ENCODE measurements at regions not wholly inside any gene's neighbourhood (a gene's known extent, or its start where the extent isn't known, plus 50 kb on each side); places are given as distances from the start of the nearest gene placed in this dataset.

DNA sequence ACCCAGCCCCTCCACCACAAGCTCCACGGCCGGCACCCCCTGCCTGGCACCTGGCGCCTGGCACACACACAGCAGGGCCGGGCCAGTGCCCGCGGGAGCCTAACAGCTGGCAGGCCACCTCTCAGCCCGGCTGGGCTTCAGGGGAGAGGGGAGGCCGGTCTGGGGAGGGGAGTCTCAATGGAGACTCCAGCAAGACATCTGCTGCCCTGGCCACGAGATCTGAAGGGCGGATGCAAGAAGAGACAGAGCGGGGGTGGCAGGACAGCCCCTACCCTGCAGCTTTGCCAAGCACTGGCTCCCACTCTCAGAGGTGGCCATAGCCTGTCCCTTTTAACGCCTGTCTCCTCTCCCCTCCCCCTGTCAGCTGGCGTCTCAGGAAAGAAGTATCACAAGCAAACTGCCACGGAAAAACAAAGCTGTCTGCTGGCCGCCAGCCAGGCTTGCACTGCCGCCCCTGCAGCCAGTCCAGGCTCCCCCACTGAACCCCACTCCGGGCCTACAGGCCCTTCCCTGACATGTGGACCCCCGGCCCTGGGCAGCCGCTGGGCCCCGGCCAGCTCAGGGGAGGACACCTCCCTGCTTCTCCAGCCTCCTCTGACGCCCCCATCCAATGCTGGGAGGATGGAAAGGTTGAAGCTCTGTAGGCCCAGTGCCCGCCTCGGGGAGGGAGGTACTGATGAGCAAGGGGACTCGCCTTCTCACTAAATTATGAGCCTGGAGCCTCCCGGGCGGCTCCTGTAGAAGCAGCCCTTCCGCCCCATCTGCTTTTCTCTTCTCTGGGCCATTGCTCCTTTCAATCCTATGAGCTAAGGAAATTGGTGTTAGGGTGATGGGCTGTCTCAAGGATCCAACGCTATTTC is 178.4 kb downstream of the ARHGAP12 start:
- no peaks in the 10 kb centered on the region for H3K4me1 ChIP-seq (ENCODE audit: low read depth)
- DNase-seq (ENCODE audit: low read depth in 1 of 2, low spot score in 1 of 2): peak; percentile 24 to 48

DNA sequence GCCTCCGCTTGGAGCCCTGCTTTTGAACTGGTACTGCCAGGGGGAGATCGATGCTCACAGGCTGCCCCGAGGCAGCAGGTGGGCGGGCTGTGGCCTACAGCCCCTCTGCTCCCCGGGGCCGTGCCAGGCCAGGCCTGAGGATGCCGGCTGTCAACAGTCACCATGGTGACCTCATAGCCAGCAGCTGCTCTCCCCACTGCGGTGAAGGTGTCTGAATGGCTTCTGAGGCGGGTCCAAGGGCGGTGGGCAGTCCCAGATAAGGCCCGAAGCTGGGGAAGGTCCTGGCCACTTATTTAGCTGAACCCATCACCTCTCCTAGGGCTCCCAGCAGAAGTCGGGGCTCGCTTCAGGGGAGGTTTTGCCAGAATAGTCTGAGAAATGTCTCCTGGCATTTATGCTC is 179.3 kb downstream of the ARHGAP12 start:
- no peak overlapping the region for H3K27ac ChIP-seq
- H3K4me1 ChIP-seq (ENCODE audit: low read depth): no peaks in the 10 kb centered on the region
- no peaks in the 10 kb centered on the region for H3K9me3 ChIP-seq (ENCODE audit: low read depth)
- TF ChIP-seq, protein P1, sequence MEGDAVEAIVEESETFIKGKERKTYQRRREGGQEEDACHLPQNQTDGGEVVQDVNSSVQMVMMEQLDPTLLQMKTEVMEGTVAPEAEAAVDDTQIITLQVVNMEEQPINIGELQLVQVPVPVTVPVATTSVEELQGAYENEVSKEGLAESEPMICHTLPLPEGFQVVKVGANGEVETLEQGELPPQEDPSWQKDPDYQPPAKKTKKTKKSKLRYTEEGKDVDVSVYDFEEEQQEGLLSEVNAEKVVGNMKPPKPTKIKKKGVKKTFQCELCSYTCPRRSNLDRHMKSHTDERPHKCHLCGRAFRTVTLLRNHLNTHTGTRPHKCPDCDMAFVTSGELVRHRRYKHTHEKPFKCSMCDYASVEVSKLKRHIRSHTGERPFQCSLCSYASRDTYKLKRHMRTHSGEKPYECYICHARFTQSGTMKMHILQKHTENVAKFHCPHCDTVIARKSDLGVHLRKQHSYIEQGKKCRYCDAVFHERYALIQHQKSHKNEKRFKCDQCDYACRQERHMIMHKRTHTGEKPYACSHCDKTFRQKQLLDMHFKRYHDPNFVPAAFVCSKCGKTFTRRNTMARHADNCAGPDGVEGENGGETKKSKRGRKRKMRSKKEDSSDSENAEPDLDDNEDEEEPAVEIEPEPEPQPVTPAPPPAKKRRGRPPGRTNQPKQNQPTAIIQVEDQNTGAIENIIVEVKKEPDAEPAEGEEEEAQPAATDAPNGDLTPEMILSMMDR (IDR thresholded peaks at IDR 0.05; ENCODE audit: low read depth, low read length): no peak
- no peak overlapping the region for H3K4me3 ChIP-seq
- no peaks in the 10 kb centered on the region for H3K36me3 ChIP-seq
- no peaks in the 10 kb centered on the region for H3K27me3 ChIP-seq
- DNase-seq (ENCODE audit: low read depth in 1 of 2, low spot score in 1 of 2): no peak

More for the DNA sequence above, 178.4 kb downstream of the ARHGAP12 start:
- H3K27ac ChIP-seq: no peak overlapping the region
- H3K36me3 ChIP-seq: no peaks in the 10 kb centered on the region
- no peaks in the 10 kb centered on the region for H3K9me3 ChIP-seq (ENCODE audit: low read depth)
- H3K4me3 ChIP-seq: no peak overlapping the region
- TF ChIP-seq, protein P1 (IDR thresholded peaks at IDR 0.05; ENCODE audit: low read depth, low read length): no peak
- no peaks in the 10 kb centered on the region for H3K27me3 ChIP-seq

DNA sequence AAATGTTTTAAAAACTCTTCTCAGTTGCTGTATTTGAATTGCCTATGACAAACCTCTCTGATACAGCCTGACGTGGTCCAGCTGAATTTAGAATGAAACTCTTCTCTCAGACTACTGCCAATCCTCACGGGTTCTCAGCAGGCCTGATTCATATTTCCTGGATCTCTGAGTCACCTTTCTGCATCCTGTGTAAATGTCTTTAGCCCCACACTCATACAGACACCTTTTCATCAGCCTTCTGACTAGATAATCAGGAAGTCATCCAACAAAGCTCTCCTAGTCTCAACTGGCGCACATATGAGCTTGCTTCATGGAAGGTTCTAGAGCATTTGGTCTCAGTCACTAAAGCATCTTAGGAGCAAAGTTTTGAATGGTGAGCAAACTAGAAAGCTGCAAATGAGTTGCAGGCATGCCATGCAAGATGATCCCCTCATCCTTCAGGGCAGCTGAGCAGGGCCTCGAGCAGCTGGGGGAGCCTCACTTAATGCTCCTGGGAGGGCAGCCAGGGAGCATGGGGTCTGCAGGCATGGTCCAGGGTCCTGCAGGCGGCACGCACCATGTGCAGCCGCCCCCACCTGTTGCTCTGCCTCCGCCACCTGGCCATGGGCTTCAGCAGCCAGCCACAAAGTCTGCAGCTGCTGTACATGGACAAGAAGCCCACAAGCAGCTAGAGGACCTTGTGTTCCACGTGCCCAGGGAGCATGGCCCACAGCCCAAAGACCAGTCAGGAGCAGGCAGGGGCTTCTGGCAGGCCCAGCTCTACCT is 182.8 kb downstream of the ARHGAP12 start:
- TF ChIP-seq, protein P1 (IDR thresholded peaks at IDR 0.05; ENCODE audit: low read depth, low read length): no peak
- H3K9me3 ChIP-seq (ENCODE audit: low read depth): no peaks in the 10 kb centered on the region
- no peak overlapping the region for H3K27ac ChIP-seq
- no peak overlapping the region for H3K4me3 ChIP-seq
- no peaks in the 10 kb centered on the region for H3K36me3 ChIP-seq
- no peaks in the 10 kb centered on the region for H3K27me3 ChIP-seq
- no peaks in the 10 kb centered on the region for H3K4me1 ChIP-seq (ENCODE audit: low read depth)
- DNase-seq (ENCODE audit: low read depth in 1 of 2, low spot score in 1 of 2): peak in 1 of 2 donors; percentile 63

DNA sequence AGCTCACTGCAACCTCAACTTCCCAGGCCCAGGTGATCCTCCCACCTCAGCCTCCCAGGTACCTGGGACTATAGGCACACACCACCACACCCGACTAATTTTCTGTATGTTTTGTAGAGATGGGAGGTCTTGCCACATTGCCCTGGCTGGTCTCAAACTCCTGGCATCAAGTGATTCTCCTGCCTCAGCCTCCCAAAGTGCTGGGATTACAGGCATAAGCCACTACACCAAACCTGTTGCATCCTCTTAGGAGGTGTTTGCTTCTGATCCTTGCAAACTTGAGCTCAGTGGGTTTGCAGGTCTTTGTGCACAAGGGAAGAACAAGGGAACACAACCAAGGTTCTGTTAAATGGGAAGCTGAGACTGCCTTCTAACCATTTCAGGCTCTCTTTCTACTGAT is 184.6 kb downstream of the ARHGAP12 start:
- Histone ChIP-seq H3K27me3 (no peaks in the 10 kb centered on the region), H3K4me1 (ENCODE audit: low read depth) (no peaks in the 10 kb centered on the region), H3K27ac (no peak overlapping the region), H3K4me3 (no peak overlapping the region), H3K9me3 (ENCODE audit: low read depth) (no peaks in the 10 kb centered on the region), H3K36me3 (no peaks in the 10 kb centered on the region)
- no peak for DNase-seq (ENCODE audit: low read depth in 1 of 2, low spot score in 1 of 2)
- TF ChIP-seq, protein P1 (IDR thresholded peaks at IDR 0.05; ENCODE audit: low read depth, low read length): no peak

DNA sequence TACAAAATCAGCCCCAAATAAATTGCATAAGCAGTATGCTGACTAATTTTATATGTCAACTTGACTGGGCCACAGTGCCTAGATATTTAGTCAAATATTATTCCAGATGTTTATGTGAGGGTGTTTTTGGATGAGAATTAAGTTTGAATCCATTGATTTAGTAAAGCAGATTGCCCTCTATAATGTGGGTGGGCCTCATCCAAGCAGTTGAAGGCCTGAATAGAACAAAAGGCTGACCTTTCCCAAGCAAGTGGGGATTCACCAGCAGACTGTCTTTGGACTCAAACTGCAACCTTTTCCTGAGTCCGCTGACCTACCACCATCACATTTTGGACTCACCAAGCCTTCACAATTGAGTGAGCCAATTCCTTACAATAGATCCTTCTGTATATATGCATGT is 186.4 kb downstream of the ARHGAP12 start:
- H3K4me1 ChIP-seq (ENCODE audit: low read depth): no peaks in the 10 kb centered on the region
- DNase-seq (ENCODE audit: low read depth in 1 of 2, low spot score in 1 of 2): no peak
- TF ChIP-seq, protein P1 (IDR thresholded peaks at IDR 0.05; ENCODE audit: low read depth, low read length): no peak
- H3K36me3 ChIP-seq: no peaks in the 10 kb centered on the region
- H3K4me3 ChIP-seq: no peak overlapping the region
- H3K9me3 ChIP-seq (ENCODE audit: low read depth): no peaks in the 10 kb centered on the region
- H3K27ac ChIP-seq: no peak overlapping the region
- no peaks in the 10 kb centered on the region for H3K27me3 ChIP-seq

Measured in cardiac muscle cell (in vitro differentiated cells and primary cell).